Memory B cell (primary cell): ENCODE measurements at regions not wholly inside any gene's neighbourhood (a gene's known extent, or its start where the extent isn't known, plus 50 kb on each side); places are given as distances from the start of the nearest gene placed in this dataset.
"Not testable (repeated sequence)": the region's sequence is repeated elsewhere in the genome, so short reads cannot be mapped to it uniquely, and the experiment has no call there.

Experiments used
- ATAC-seq: fragments of 150-1000 bp; cut with Tn5 transposase; 2 replicates; pipeline ENCODE4 v1.10.0; 2021; ENCODE audit warnings: low read depth, mild to moderate bottlenecking, moderate library complexity
- DNase-seq, 2 donors: peaks; one replicate each; pipeline ENCODE4 v3.0.0; 2022; ENCODE audit warnings: low spot score in 2 of 2
- H3K27ac Mint-ChIP-seq: one replicate; pipeline ENCODE4 v1.8.0; 2022; ENCODE audit warnings: mild to moderate bottlenecking, moderate library complexity, mixed read lengths
- H3K27me3 Mint-ChIP-seq: one replicate; pipeline ENCODE4 v1.8.0; 2022; ENCODE audit warnings: mixed read lengths
- H3K36me3 Mint-ChIP-seq: one replicate; pipeline ENCODE4 v1.8.0; 2022; ENCODE audit warnings: mild to moderate bottlenecking, mixed read lengths
- H3K4me1 Mint-ChIP-seq: one replicate; pipeline ENCODE4 v1.8.0; 2022; ENCODE audit warnings: mixed read lengths
- H3K4me3 Mint-ChIP-seq: one replicate; pipeline ENCODE4 v1.8.0; 2022; ENCODE audit warnings: mild to moderate bottlenecking, moderate library complexity, mixed read lengths
- H3K9me3 Mint-ChIP-seq: one replicate; pipeline ENCODE4 v1.8.0; 2022; ENCODE audit warnings: mixed read lengths

DNA sequence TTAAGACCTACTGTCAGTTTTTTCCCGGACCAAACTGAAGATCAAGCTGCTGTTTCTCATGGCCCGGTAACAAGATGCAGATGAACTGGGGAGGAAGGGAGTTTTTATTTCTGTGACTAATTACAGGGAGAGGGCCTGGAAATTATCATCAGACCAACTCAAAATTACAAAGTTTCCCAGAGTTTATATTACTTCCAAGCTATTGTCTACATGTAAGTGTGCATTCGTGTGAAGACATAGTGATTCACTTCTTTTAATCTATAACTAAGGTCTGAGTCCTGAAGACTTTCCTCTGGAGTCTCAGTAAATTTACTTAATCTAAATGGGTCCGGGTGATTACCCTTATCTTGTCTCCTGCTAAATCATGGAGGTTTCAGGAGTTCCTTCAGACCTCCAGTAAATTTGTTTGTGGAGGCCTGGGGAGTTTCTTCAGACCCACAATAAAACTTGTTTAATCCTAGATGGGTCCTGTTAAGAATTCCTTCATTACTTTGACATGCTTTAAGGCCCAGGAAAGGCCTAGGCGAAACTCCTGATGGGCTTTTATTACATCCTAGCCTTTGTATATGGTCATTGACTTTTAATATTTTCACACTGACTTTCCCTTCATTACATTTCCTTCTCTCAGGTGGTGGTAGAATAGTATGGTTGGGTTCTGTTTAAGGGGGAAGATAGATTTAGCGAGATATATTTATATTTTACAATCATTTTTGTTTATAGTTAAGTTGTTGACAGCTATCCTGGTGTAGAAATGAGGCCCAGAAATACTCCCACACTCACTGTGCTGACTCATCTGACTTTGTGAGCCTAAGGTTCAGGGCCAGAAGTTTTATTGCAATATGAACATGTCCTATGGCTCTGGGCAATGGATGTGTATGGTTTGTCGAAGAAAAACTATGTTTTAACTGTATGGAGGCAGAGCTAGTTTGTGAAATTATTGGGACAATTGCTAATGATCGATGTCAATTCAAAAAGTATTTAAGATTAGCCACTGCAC, 627.0 kb upstream of the FBXO33 start:
- no peaks in the 10 kb centered on the region for H3K36me3 Mint-ChIP-seq
- H3K27me3 Mint-ChIP-seq: no peaks in the 10 kb centered on the region
- H3K27ac Mint-ChIP-seq: no peak overlapping the region
- ATAC-seq (no peak), DNase-seq (no peak)
- H3K9me3 Mint-ChIP-seq: peaks cover 8% of the 10 kb centered on the region
- no peaks in the 10 kb centered on the region for H3K4me1 Mint-ChIP-seq
- H3K4me3 Mint-ChIP-seq: no peak overlapping the region

- H3K27ac Mint-ChIP-seq: no peak overlapping the region
- DNase-seq (no peak), ATAC-seq (no peak)
- no peaks in the 10 kb centered on the region for H3K27me3 Mint-ChIP-seq
- no peaks in the 10 kb centered on the region for H3K36me3 Mint-ChIP-seq
- no peaks in the 10 kb centered on the region for H3K4me1 Mint-ChIP-seq
- H3K4me3 Mint-ChIP-seq: no peak overlapping the region
- peaks cover 1% of the 10 kb centered on the region for H3K9me3 Mint-ChIP-seq
These were observed 621.2 kb upstream of the FBXO33 start for GRCh38 chr14:40053416-40053815.

DNA sequence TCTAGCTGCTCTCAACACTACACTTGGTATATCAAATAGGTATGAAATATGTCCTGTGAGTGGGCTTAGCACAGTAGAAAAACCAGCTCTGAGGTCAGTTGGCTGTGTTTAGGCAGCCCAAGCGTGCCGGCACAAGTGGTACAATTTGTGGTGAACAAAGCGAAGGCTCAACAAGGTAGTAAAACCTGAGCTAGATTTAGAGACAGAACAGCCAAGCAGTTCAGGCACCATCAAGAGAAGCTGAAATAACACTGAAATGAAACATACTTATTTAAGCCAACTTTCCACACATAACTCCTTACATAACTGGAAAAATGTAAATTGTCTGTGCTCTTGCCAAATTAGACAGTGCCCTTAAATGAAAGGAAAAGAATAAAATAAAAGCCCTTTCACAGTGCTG, 596.8 kb upstream of the FBXO33 start:
- Mint-ChIP-seq H3K4me1 (no peaks in the 10 kb centered on the region), H3K27ac (no peak overlapping the region)
- DNase-seq: no peak

DNA sequence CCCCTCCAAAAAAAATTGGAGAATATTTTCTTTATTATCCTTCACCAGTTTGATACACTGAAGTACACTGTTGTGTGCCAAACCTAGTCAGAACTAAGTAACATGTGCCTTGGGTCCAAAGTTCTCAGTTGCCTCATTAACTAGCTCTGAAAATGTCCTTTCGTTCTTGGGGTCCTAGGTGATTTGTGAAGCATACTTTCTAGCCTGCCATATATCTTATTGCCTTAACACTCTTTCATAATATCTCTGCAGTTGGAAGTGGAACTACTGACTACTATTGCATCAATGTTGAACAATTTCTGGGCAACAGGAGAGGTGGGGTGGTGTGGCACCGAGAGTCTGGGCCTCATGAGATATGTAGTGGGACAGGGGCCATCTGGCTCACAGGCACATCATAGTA, 592.9 kb upstream of the FBXO33 start:
- no peaks in the 10 kb centered on the region for H3K4me1 Mint-ChIP-seq
- H3K9me3 Mint-ChIP-seq: peaks cover 2% of the 10 kb centered on the region
- no peak for ATAC-seq
- no peaks in the 10 kb centered on the region for H3K36me3 Mint-ChIP-seq
- no peak overlapping the region for H3K4me3 Mint-ChIP-seq
- H3K27ac Mint-ChIP-seq: no peak overlapping the region
- DNase-seq: no peak
- H3K27me3 Mint-ChIP-seq: no peaks in the 10 kb centered on the region

More for the DNA sequence above, 596.8 kb upstream of the FBXO33 start:
- H3K36me3 Mint-ChIP-seq: no peaks in the 10 kb centered on the region
- no peaks in the 10 kb centered on the region for H3K27me3 Mint-ChIP-seq
- no peak for ATAC-seq
- H3K4me3 Mint-ChIP-seq: no peak overlapping the region
- peaks cover 2% of the 10 kb centered on the region for H3K9me3 Mint-ChIP-seq

- DNase-seq (no peak), ATAC-seq (no peak)
- Mint-ChIP-seq H3K4me3 (no peak overlapping the region), H3K36me3 (no peaks in the 10 kb centered on the region), H3K9me3 (peaks cover 6% of the 10 kb centered on the region), H3K4me1 (no peaks in the 10 kb centered on the region), H3K27ac (no peak overlapping the region), H3K27me3 (no peaks in the 10 kb centered on the region)
These were observed 578.7 kb upstream of the FBXO33 start for GRCh38 chr14:40010961-40011360.

DNA sequence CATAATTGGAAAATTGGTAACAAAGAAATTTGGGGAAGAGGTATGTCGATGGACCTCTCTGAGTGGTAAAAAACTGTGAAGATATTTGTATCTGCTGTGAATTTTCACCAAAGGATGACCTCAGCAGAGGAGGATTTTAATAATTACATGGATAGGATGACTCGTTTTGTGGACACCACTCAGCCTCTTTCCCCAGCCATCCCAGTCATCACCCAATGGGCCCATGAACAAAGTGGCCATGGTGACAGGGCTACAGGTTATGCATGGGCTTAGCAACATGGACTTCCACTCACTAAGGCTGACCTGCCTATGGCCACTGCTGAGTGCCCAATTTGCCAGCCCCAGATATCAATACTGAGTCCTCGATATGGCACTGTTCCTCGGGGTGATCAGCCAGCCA, 577.5 kb upstream of the FBXO33 start:
- no peak overlapping the region for H3K27ac Mint-ChIP-seq
- H3K36me3 Mint-ChIP-seq: no peaks in the 10 kb centered on the region
- H3K27me3 Mint-ChIP-seq: no peaks in the 10 kb centered on the region
- no peak for ATAC-seq
- peaks cover 6% of the 10 kb centered on the region for H3K9me3 Mint-ChIP-seq
- no peak for DNase-seq
- no peak overlapping the region for H3K4me3 Mint-ChIP-seq
- no peaks in the 10 kb centered on the region for H3K4me1 Mint-ChIP-seq

GRCh38 chr14:40008345-40008744, 576.1 kb upstream of the FBXO33 start:
- ATAC-seq, H3K36me3 Mint-ChIP-seq, H3K27me3 Mint-ChIP-seq: not testable (repeated sequence)

DNA sequence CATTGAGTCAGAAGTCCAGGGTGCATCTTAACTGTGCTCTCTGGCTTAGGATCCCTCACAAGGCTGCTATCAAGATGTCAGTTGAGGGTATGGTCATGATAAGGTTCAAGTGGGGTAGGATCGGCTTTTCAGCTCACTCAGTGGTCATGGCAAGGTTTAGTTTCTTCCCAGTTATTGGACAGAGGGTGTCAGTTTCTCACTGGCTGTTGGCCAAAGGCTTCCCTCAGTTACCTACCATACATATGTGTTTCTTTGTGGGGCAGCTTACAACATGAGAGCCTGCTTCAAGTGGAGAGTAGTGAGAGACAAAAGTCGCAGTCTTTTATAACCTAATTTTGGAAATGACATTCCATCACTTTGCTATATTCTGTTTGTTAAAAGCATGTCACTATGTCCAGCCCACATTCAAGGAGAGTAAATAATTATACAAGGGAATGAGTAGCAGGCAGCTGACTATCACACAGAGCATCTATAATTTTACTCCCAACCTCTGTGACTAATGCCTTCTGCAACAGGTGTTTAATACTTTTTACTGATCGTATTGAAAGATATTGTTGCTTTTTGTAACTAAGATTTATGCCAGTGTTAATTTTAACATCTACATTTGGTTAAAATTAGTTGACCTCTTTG, 572.8 kb upstream of the FBXO33 start:
- no peaks in the 10 kb centered on the region for H3K27me3 Mint-ChIP-seq
- H3K36me3 Mint-ChIP-seq: no peaks in the 10 kb centered on the region
- no peak overlapping the region for H3K4me3 Mint-ChIP-seq
- DNase-seq: no peak
- no peaks in the 10 kb centered on the region for H3K4me1 Mint-ChIP-seq
- H3K27ac Mint-ChIP-seq: no peak overlapping the region
- no peaks in the 10 kb centered on the region for H3K9me3 Mint-ChIP-seq
- no peak for ATAC-seq

More at GRCh38 chr14:40008345-40008744, 576.1 kb upstream of the FBXO33 start:
- H3K4me1 Mint-ChIP-seq, H3K9me3 Mint-ChIP-seq, H3K4me3 Mint-ChIP-seq, H3K27ac Mint-ChIP-seq, DNase-seq: not testable (repeated sequence)

- H3K27ac Mint-ChIP-seq: no peak overlapping the region
- no peaks in the 10 kb centered on the region for H3K36me3 Mint-ChIP-seq
- no peak for ATAC-seq
- no peak for DNase-seq
- no peaks in the 10 kb centered on the region for H3K9me3 Mint-ChIP-seq
- H3K27me3 Mint-ChIP-seq: no peaks in the 10 kb centered on the region
- no peaks in the 10 kb centered on the region for H3K4me1 Mint-ChIP-seq
- no peak overlapping the region for H3K4me3 Mint-ChIP-seq
These were observed 571.5 kb upstream of the FBXO33 start for GRCh38 chr14:40003773-40004172.

DNA sequence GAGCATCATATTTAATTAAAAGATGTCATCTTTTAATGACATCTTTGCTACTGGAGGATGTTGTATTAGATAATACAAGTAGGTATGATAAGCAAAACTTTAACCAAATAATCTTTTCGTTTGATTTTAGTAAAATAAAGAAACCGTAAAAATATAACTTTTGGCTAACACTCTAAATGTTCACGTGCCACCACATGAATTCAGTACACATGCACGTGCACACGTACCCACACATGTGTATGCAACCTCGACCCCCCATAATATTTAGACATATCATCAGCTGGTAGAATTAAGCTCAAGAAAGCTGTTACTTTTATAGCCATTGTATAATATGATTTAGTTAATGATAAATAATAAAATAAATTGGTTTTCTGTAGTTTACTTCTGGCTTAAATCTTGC, 566.6 kb upstream of the FBXO33 start:
- Mint-ChIP-seq H3K27ac (no peak overlapping the region), H3K27me3 (no peaks in the 10 kb centered on the region), H3K4me1 (no peaks in the 10 kb centered on the region), H3K9me3 (no peaks in the 10 kb centered on the region), H3K4me3 (no peak overlapping the region), H3K36me3 (no peaks in the 10 kb centered on the region)
- ATAC-seq (no peak), DNase-seq (no peak)

- Mint-ChIP-seq H3K4me3 (no peak overlapping the region), H3K4me1 (no peaks in the 10 kb centered on the region), H3K9me3 (no peaks in the 10 kb centered on the region), H3K36me3 (no peaks in the 10 kb centered on the region), H3K27ac (no peak overlapping the region), H3K27me3 (no peaks in the 10 kb centered on the region)
- DNase-seq (no peak), ATAC-seq (no peak)
These were observed 565.9 kb upstream of the FBXO33 start for GRCh38 chr14:39998114-39998513.

- Mint-ChIP-seq H3K27ac (no peak overlapping the region), H3K36me3 (no peaks in the 10 kb centered on the region), H3K9me3 (peaks cover 2% of the 10 kb centered on the region), H3K4me1 (peaks cover 2% of the 10 kb centered on the region), H3K4me3 (no peak overlapping the region), H3K27me3 (no peaks in the 10 kb centered on the region)
- ATAC-seq: no peak
- DNase-seq: no peak
These were observed 558.8 kb upstream of the FBXO33 start for GRCh38 chr14:39991041-39991440.

GRCh38 chr14:39988939-39989338, 556.7 kb upstream of the FBXO33 start:
- Mint-ChIP-seq H3K36me3 (no peaks in the 10 kb centered on the region), H3K27me3 (no peaks in the 10 kb centered on the region), H3K4me1 (peaks cover 2% of the 10 kb centered on the region), H3K27ac (no peak overlapping the region), H3K4me3 (no peak overlapping the region), H3K9me3 (peaks cover 2% of the 10 kb centered on the region)
- ATAC-seq (no peak), DNase-seq (no peak)

DNA sequence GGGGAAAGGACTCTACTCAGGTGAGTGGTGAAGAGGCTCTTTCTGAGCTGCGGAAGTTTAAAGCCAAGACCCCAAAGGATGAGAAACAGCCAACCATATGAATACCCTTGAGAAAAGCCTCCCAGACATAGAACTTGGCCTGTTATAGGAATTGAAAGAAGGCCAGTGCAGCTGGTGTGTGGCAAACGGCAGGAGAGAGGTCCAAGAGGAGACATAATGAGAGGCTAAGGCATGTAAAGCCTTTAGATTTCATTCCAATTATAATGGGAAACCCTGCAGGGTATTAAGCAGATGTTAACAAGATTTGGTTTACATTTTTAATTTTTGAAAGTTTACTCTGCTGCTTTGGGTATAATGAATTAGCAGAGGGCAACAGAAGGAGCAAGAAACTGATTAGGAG, 552.1 kb upstream of the FBXO33 start:
- DNase-seq (no peak), ATAC-seq (no peak)
- H3K27me3 Mint-ChIP-seq: no peaks in the 10 kb centered on the region
- H3K36me3 Mint-ChIP-seq: no peaks in the 10 kb centered on the region
- H3K4me3 Mint-ChIP-seq: no peak overlapping the region
- H3K27ac Mint-ChIP-seq: no peak overlapping the region
- H3K4me1 Mint-ChIP-seq: peaks cover 2% of the 10 kb centered on the region
- H3K9me3 Mint-ChIP-seq: peaks cover 2% of the 10 kb centered on the region
